Spleen (tissue), 7 donors: ENCODE measurements at regions not wholly inside any gene's neighbourhood (a gene's known extent, or its start where the extent isn't known, plus 50 kb on each side); places are given as distances from the start of the nearest gene placed in this dataset.

ENCODE experiments used
- CTCF ChIP-seq, 11 experiments: fragments of 200-600 bp in 7 of 11; fragments of 450-650 bp in 4 of 11; sonication (generic) in 4 of 11; IDR thresholded peaks in 8 of 11; conservative IDR thresholded peaks in 3 of 11; 1 replicate in 7 of 11; 2 replicates in 4 of 11; pipeline versions ENCODE4 v1.4.0 to v1.8.0; 2016 to 2021; ENCODE audit warnings: antibody characterized with exemption in 11 of 11, inconsistent platforms in 4 of 11, mild to moderate bottlenecking in 1 of 11
- POLR2A ChIP-seq, 3 donors: fragments of 450-650 bp; IDR thresholded peaks; one replicate each; pipeline ENCODE4 v1.5.1; 2017; ENCODE audit warnings: antibody characterized with exemption in 3 of 3, mild to moderate bottlenecking in 1 of 3
- POLR2AphosphoS5 ChIP-seq, 3 donors: sonication (generic); formaldehyde crosslinking; IDR thresholded peaks; one replicate each; pipeline ENCODE4 v1.5.1; 2017; ENCODE audit warnings: antibody characterized with exemption in 3 of 3
- donor health status: DM: no; HTN: no; CAD: no; lungs with moderate emphysema.
- donor health status: DM: no; HTN: no; CAD: no.
- donor health status: DM: no; HTN: no; CAD: no.

GRCh38 chr11:29019960-29020683, 911.9 kb downstream of the METTL15 start:
- TF ChIP-seq CTCF (IDR thresholded peaks at IDR 0.05 in 8 of 11, conservative IDR thresholded peaks at IDR 0.05 in 3 of 11) (peak in 2 of 11 experiments; percentile 9 to 38), POLR2A (IDR thresholded peaks at IDR 0.05) (no peak), POLR2AphosphoS5 (IDR thresholded peaks at IDR 0.05) (no peak)
